Tibial artery (tissue), 4 donors: ENCODE measurements at regions not wholly inside any gene's neighbourhood (a gene's known extent, or its start where the extent isn't known, plus 50 kb on each side); places are given as distances from the start of the nearest gene placed in this dataset.

Experiments used
- DNase-seq, 2 donors: peaks; one replicate each; pipeline ENCODE4 v3.0.0-alpha.2; 2019
- H3K27ac ChIP-seq, 2 donors: fragments of 200-600 bp; sonication (generic) in 1 of 2; 1 replicate in 1 of 2; 2 replicates in 1 of 2; pipeline ENCODE4 v1.5.1; 2018 to 2019; ENCODE audit warnings: mild to moderate bottlenecking in 1 of 2
- H3K27me3 ChIP-seq, 2 donors: fragments of 200-600 bp; sonication (generic) in 1 of 2; one replicate each; pipeline versions ENCODE4 v1.5.1 to v1.6.0; 2016 to 2019
- H3K36me3 ChIP-seq, 3 donors: fragments of 200-600 bp; sonication (generic) in 2 of 3; one replicate each; pipeline ENCODE4 v1.5.1; 2016 to 2019; ENCODE audit warnings: mild to moderate bottlenecking in 2 of 3
- H3K4me1 ChIP-seq, 4 donors: fragments of 200-600 bp; sonication (generic) in 2 of 4; 1 replicate in 3 of 4; 2 replicates in 1 of 4; pipeline ENCODE4 v1.5.1; 2016 to 2019
- H3K4me3 ChIP-seq, 2 donors: fragments of 200-600 bp; sonication (generic) in 1 of 2; 1 replicate in 1 of 2; 2 replicates in 1 of 2; pipeline ENCODE4 v1.5.1; 2018 to 2019; ENCODE audit warnings: mild to moderate bottlenecking in 2 of 2
- H3K9me3 ChIP-seq, 3 donors: fragments of 200-600 bp; sonication (generic) in 1 of 3; one replicate each; pipeline ENCODE4 v1.5.1; 2016 to 2019
- intact Hi-C: fragments of 100-400 bp; cut with DNase I; formaldehyde crosslinking; loops from one replicate; pipeline ENCODE4 v1.15.0; 2023; ENCODE audit warnings: low total_unique reads
- TF ChIP-seq, protein P1 (sequence below), 2 experiments: fragments of 200-600 bp in 1 of 2; fragments of 450-650 bp in 1 of 2; IDR thresholded peaks; one replicate each; pipeline ENCODE4 v1.5.1; 2017 to 2019; ENCODE audit warnings: antibody characterized with exemption in 2 of 2, mild to moderate bottlenecking in 1 of 2, moderate library complexity in 1 of 2

DNA sequence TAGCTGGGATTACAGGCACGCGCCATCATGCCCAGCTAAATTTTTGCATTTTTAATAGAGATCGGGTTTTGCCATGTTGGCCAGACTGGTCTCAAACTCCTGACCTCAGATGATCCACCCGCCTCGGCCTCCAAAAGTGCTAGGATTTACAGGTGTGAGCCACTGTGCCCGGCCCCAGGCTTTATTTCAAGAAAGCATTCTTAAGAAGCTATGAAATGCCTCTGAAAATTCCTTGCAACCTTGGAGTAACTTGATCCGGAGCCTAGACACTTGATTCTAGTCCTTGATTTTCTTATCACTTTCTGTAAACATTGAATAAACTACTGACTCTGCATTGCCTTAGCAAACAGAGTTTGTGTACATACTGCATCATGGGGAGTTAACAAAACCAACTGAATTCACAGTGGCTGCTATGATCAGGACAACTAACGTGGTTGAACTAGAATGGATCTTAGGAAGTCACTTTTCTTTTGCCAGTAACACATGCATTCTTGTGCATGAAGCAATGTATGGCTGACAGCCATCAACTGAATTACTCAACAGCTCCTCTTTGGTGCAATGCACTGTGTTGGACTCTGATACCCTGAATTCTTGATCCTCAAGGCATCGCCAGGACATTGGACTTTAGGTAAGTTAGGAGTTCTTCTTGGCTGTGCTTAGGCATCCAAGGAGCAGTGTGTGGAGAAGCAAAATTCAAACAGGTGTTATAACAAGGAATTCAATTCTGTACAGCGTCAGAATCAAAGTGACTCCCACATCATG is 102.8 kb upstream of the TMEM170B start:
- peak overlapping the region; percentile 77 to 82 for H3K27ac ChIP-seq
- intact Hi-C loops = loop anchor here (10.0 kb wide), 1 partner anchor 80 kb away; no protein-coding TSS in a partner anchor
- no peaks in the 10 kb centered on the region for H3K27me3 ChIP-seq
- H3K9me3 ChIP-seq = no peaks in the 10 kb centered on the region
- TF ChIP-seq, protein P1, sequence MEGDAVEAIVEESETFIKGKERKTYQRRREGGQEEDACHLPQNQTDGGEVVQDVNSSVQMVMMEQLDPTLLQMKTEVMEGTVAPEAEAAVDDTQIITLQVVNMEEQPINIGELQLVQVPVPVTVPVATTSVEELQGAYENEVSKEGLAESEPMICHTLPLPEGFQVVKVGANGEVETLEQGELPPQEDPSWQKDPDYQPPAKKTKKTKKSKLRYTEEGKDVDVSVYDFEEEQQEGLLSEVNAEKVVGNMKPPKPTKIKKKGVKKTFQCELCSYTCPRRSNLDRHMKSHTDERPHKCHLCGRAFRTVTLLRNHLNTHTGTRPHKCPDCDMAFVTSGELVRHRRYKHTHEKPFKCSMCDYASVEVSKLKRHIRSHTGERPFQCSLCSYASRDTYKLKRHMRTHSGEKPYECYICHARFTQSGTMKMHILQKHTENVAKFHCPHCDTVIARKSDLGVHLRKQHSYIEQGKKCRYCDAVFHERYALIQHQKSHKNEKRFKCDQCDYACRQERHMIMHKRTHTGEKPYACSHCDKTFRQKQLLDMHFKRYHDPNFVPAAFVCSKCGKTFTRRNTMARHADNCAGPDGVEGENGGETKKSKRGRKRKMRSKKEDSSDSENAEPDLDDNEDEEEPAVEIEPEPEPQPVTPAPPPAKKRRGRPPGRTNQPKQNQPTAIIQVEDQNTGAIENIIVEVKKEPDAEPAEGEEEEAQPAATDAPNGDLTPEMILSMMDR (IDR thresholded peaks at IDR 0.05) = no peak
- H3K4me3 ChIP-seq = no peak overlapping the region
- H3K4me1 ChIP-seq = peaks cover 0 to 71% (median 31%) of the 10 kb centered on the region in 4 donors
- no peaks in the 10 kb centered on the region for H3K36me3 ChIP-seq
- DNase-seq = peak in 1 of 2 donors; percentile 74

DNA sequence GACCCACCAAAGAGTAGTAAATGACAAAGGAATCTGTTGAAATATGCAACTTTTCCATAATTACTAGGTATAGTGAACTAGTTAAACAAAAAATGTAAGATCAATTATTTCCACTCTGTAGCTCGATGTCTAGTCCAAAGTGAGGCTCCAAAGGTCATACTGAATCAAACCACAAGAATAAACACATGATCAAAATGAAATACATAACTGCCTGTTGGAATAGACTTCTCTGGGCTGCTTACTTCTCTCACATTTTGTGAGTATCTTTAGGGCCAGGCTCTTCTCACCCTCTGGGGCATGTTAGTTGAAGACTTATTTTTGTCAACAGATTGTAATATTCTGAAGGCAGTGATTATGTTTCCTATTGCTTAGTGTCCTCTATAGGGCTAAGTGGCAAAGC is 103.7 kb upstream of the TMEM170B start:
- Histone ChIP-seq H3K4me3 (no peak overlapping the region), H3K27ac (peak overlapping the region; percentile 77 to 82), H3K9me3 (no peaks in the 10 kb centered on the region), H3K27me3 (no peaks in the 10 kb centered on the region), H3K4me1 (peaks cover 0 to 80% (median 34%) of the 10 kb centered on the region in 4 donors), H3K36me3 (no peaks in the 10 kb centered on the region)
- DNase-seq = no peak
- intact Hi-C loops = loop anchor here (10.0 kb wide), 1 partner anchor 79 kb away; no protein-coding TSS in a partner anchor
- TF ChIP-seq, protein P1 (IDR thresholded peaks at IDR 0.05) = no peak

DNA sequence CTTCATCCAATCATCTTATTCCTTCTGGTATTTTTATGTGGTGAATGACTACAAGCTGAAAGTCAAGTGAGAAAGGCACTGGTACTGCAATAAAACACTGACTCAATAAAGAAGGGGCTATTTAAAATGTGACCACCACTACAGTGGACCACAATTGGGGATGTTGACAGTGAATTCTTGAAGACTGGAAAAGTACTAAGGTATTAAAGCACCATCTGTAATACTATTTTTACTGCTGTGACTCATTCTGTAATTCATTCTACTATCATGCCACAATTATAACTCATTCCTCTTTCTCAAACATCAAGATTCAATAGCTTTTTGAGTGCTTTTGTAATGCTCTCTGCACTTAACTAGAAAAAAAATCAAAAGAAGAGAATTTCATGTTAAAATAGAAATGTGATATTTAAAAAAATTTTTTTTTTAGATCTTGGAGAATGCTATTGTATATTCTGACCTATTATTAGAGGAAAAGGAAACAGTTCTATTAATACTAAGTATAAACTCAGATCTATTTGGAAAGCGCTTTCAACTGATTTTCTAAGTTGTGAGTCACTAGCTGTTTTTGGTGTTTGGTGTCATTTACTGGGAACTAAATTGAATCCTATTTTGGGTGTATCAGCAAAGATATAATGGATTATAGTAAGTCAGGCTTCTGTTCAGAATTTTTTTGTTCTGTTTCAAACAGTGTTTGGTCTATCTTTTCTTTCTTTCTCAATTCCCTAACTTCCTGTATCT is 104.7 kb upstream of the TMEM170B start:
- Histone ChIP-seq H3K4me3 (no peak overlapping the region), H3K27me3 (no peaks in the 10 kb centered on the region), H3K27ac (peak overlapping the region; percentile 77 to 82), H3K9me3 (no peaks in the 10 kb centered on the region), H3K36me3 (no peaks in the 10 kb centered on the region), H3K4me1 (peaks cover 0 to 85% (median 39%) of the 10 kb centered on the region in 4 donors)
- intact Hi-C loops = loop anchor here (10.0 kb wide), 1 partner anchor 78 kb away; no protein-coding TSS in a partner anchor
- TF ChIP-seq, protein P1 (IDR thresholded peaks at IDR 0.05) = no peak
- no peak for DNase-seq

DNA sequence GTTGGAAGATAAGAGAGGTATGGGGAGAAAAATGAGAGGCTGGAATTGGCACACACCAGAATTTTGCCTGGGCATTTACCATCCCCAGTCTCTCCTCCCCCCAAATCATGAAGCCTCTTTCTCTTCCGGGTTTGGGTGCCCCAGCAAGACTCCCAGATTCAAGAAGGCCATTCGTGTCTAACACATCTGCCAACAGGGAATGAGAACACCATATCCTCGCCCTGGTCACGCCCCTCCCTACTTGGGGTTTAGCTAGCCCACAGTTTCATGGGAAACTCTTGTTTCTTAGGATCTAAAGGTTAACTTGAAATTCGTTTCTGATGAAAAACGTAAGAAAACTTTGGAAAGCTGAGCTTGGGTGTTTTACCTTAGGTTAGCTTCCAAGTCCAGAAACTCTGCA is 105.5 kb upstream of the TMEM170B start:
- Histone ChIP-seq H3K9me3 (no peaks in the 10 kb centered on the region), H3K27ac (peak overlapping the region; percentile 77 to 82), H3K36me3 (no peaks in the 10 kb centered on the region), H3K4me3 (no peak overlapping the region), H3K27me3 (no peaks in the 10 kb centered on the region), H3K4me1 (peaks cover 0 to 86% (median 39%) of the 10 kb centered on the region in 4 donors)
- intact Hi-C loops = loop anchor here (10.0 kb wide), 1 partner anchor 77 kb away; no protein-coding TSS in a partner anchor
- TF ChIP-seq, protein P1 (IDR thresholded peaks at IDR 0.05) = no peak
- no peak for DNase-seq

DNA sequence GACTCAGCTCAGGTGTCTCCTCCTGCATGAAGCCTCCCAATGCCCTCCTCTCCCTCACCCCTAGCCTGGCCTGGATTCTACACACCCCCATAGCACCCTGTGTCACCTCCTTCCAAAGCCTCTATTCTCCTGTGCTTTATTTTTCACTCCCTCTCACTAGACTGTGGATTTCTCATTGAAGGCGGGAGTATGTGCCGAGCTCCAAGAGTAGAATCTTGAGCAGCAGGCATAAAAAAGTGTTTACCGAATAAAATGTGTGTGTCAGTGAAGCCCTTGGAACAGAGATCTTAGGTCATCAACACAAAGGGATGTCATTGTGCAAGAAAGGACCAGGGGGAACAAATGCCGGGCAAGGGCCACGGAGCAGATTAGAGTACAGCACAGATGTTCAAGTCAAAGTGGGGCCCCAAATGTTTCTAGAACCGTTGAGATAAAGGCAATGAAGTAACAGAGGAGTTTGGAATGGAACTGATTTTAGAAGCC is 106.1 kb upstream of the TMEM170B start:
- peak overlapping the region; percentile 77 to 82 for H3K27ac ChIP-seq
- TF ChIP-seq, protein P1 (IDR thresholded peaks at IDR 0.05) = no peak
- H3K4me1 ChIP-seq = peaks cover 0 to 92% (median 40%) of the 10 kb centered on the region in 4 donors
- no peaks in the 10 kb centered on the region for H3K27me3 ChIP-seq
- intact Hi-C loops = loop anchor here (10.0 kb wide), 1 partner anchor 77 kb away; no protein-coding TSS in a partner anchor
- H3K4me3 ChIP-seq = no peak overlapping the region
- no peaks in the 10 kb centered on the region for H3K36me3 ChIP-seq
- DNase-seq = no peak
- no peaks in the 10 kb centered on the region for H3K9me3 ChIP-seq
